OCI-LY3 (cell line): ENCODE measurements at regions not wholly inside any gene's neighbourhood (a gene's known extent, or its start where the extent isn't known, plus 50 kb on each side); places are given as distances from the start of the nearest gene placed in this dataset.

Source experiments
- EZH2phosphoT487 ChIP-seq: fragments of 200-600 bp; shearing (Covaris generic); IDR thresholded peaks from 2 replicates; pipeline ENCODE4 v1.6.1; 2018; ENCODE audit warnings: antibody characterized with exemption, mixed run types, low read depth
- TF ChIP-seq, protein P1 (sequence below): fragments of 200-600, 300-600 bp; sonication (generic); IDR thresholded peaks from 2 replicates; pipeline ENCODE4 v1.5.1; 2014; ENCODE audit warnings: antibody characterized with exemption, low read length, low read depth

DNA sequence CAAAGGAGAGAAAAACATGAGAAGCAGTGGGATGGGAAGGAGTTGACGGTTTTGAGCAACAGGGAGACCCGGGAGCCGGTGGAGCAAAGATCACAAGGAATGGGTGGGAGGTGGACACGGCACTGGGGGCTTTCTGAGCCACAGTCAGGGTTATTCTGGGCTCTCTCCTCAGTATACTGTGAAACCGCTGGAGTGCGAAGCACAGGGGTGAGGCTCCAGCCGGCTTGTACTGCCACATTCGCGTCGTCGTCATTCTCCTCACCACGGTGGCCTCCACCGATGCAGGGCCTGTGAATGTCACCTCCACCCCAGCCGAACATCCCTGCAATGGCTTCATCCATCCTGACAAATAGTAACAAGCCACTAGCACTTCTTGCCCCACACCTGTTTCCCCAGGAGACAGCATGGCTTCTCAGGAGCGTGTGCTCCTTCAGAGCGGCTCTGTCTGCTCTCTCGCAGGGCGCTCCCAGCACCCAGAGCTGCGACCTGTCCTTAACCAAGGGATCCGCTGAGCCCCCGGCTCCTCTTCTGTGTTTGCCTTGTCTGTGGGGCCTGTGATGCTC lies 1165.3 kb downstream of the TBC1D22A start:
- TF ChIP-seq, protein P1, sequence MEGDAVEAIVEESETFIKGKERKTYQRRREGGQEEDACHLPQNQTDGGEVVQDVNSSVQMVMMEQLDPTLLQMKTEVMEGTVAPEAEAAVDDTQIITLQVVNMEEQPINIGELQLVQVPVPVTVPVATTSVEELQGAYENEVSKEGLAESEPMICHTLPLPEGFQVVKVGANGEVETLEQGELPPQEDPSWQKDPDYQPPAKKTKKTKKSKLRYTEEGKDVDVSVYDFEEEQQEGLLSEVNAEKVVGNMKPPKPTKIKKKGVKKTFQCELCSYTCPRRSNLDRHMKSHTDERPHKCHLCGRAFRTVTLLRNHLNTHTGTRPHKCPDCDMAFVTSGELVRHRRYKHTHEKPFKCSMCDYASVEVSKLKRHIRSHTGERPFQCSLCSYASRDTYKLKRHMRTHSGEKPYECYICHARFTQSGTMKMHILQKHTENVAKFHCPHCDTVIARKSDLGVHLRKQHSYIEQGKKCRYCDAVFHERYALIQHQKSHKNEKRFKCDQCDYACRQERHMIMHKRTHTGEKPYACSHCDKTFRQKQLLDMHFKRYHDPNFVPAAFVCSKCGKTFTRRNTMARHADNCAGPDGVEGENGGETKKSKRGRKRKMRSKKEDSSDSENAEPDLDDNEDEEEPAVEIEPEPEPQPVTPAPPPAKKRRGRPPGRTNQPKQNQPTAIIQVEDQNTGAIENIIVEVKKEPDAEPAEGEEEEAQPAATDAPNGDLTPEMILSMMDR: no peak
- no peak for TF ChIP-seq EZH2phosphoT487
